SH-SY5Y (cell line): ENCODE measurements at regions not wholly inside any gene's neighbourhood (a gene's known extent, or its start where the extent isn't known, plus 50 kb on each side); places are given as distances from the start of the nearest gene placed in this dataset.

Source experiments
- GATA2 ChIP-seq: IDR thresholded peaks from 2 replicates; pipeline ENCODE4 v1.6.1; 2011; ENCODE audit warnings: mild to moderate bottlenecking, low read depth, low read length
- GATA3 ChIP-seq: IDR thresholded peaks from 2 replicates; pipeline ENCODE4 v1.6.1; 2011; ENCODE audit warnings: low read depth, mild to moderate bottlenecking, low read length, moderate library complexity

DNA sequence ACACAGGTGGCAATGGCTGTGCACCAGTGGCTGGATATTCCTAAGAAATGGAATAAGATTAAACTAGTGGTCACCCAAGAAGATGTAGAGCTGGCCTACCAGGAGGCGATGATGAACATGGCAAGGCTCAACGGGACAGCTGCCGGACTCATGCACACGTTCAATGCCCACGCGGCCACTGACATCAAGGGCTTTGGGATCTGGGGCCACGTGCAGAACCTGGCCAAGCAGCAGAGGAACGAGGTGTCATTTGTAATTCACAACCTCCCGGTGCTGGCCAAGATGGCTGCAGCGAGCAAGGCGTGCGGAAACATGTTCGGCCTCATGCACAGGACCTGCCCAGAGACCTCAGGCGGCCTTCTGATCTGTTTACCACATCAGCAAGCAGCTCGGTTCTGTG, 190.8 kb downstream of the FTCDNL1 start:
- TF ChIP-seq GATA2 (no peak), GATA3 (no peak)
